ENCODE measurements at regions not wholly inside any gene's neighbourhood (a gene's known extent, or its start where the extent isn't known, plus 50 kb on each side); places are given as distances from the start of the nearest gene placed in this dataset.
"Not testable (repeated sequence)": the region's sequence is repeated elsewhere in the genome, so short reads cannot be mapped to it uniquely, and the experiment has no call there.

DNA sequence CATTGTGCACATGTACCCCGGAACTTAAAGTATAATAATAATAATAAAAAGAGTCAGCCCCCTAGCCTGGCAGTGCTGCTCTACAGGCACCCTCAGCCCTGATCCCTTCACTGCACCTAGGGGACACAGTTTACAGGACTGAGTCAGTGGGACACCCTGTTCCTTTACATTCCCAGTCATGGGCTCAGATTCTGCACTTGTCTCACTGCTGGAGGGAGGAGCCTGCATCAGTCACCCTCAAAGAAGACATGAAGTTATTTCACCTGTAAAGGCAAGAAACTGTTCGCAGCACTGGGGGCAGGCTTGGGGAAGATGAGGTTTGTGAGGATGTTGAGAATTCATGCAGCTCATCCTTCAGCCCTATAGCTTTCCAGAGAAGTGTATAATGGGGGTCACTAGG lies 50.7 kb upstream of the VPREB1 start:
- Histone ChIP-seq H3K27ac (no peak overlapping the region), H3K4me3 (no peak overlapping the region), H3K36me3 (no peaks in the 10 kb centered on the region), H3K27me3 (peaks cover 0 to 12% (median 3%) of the 10 kb centered on the region in 3 donors), H3K4me1 (no peaks in the 10 kb centered on the region), H3K9me3 (no peaks in the 10 kb centered on the region)
- DNase-seq: no peak
- intact Hi-C loops (cut with DNase I): no loop called here
- TF ChIP-seq EP300 (IDR thresholded peaks at IDR 0.05): no peak
- TF ChIP-seq POLR2A (IDR thresholded peaks at IDR 0.05): no peak
- no peak for TF ChIP-seq POLR2AphosphoS5 (IDR thresholded peaks at IDR 0.05)
- TF ChIP-seq, protein P1, sequence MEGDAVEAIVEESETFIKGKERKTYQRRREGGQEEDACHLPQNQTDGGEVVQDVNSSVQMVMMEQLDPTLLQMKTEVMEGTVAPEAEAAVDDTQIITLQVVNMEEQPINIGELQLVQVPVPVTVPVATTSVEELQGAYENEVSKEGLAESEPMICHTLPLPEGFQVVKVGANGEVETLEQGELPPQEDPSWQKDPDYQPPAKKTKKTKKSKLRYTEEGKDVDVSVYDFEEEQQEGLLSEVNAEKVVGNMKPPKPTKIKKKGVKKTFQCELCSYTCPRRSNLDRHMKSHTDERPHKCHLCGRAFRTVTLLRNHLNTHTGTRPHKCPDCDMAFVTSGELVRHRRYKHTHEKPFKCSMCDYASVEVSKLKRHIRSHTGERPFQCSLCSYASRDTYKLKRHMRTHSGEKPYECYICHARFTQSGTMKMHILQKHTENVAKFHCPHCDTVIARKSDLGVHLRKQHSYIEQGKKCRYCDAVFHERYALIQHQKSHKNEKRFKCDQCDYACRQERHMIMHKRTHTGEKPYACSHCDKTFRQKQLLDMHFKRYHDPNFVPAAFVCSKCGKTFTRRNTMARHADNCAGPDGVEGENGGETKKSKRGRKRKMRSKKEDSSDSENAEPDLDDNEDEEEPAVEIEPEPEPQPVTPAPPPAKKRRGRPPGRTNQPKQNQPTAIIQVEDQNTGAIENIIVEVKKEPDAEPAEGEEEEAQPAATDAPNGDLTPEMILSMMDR (IDR thresholded peaks at IDR 0.05): no peak
- 76 to 77% methylated on average over 2 of the region's 2 CpGs for WGBS, 2 donors

DNA sequence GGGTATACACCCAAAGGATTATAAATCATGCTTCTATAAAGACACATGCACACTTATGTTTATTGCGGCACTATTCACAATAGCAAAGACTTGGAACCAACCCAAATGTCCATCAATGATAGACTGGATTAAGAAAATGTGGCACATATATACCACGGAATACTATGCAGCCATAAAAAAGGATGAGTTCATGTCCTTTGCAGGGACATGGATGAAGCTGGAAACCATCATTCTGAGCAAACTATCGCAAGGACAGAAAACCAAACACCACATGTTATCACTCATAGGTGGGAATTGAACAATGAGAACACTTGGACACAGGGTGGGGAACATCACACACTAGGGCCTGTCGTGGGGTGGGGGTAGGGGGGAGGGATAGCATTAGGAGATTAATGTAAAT lies 51.1 kb upstream of the VPREB1 start:
- H3K4me1 ChIP-seq; DNase-seq; H3K4me3 ChIP-seq; H3K27ac ChIP-seq; H3K36me3 ChIP-seq; H3K27me3 ChIP-seq; H3K9me3 ChIP-seq; intact Hi-C loops (cut with DNase I): not testable (repeated sequence)
- 58 to 59% methylated on average over 3 of the region's 4 CpGs for WGBS, 2 donors

DNA sequence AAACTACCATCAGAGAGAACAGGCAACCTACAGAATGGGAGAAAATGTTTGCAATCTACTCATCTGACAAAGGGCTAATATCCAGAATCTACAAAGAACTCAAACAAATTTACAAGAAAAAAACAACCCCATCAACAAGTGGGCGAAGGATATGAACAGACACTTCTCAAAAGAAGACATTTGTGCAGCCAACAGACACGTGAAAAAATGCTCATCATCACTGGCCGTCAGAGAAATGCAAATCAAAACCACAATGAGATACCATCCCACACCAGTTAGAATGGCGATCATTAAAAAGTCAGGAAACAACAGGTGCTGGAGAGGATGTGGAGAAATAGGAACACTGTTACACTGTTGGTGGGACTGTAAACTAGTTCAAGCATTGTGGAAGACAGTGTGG lies 51.6 kb upstream of the VPREB1 start:
- H3K9me3 ChIP-seq; H3K27me3 ChIP-seq; DNase-seq; intact Hi-C loops (cut with DNase I); H3K4me1 ChIP-seq; H3K36me3 ChIP-seq; H3K27ac ChIP-seq; H3K4me3 ChIP-seq: not testable (repeated sequence)
- 51 to 88% methylated on average over 1 to 4 of the region's 4 CpGs for WGBS, 2 donors

DNA sequence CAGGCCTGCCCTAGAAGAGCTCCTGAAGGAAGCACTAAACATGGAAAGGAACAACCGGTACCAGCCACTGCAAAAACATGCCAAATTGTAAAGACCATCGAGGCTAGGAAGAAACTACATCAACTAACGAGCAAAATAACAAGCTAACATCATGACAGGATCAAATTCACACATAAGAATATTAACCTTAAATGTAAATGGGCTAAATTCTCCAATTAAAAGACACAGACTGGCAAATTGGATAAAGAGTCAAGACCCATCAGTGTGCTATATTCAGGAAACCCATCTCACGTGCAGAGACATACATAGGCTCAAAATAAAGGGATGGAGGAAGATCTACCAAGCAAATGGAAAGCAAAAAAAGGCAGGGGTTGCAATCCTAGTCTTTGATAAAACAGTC lies 54.8 kb upstream of the VPREB1 start:
- H3K36me3 ChIP-seq; H3K27me3 ChIP-seq; intact Hi-C loops (cut with DNase I); H3K4me3 ChIP-seq; H3K9me3 ChIP-seq; DNase-seq; H3K27ac ChIP-seq; H3K4me1 ChIP-seq: not testable (repeated sequence)
- WGBS, 2 donors: 52 to 57% methylated on average over 3 to 4 of the region's 4 CpGs

DNA sequence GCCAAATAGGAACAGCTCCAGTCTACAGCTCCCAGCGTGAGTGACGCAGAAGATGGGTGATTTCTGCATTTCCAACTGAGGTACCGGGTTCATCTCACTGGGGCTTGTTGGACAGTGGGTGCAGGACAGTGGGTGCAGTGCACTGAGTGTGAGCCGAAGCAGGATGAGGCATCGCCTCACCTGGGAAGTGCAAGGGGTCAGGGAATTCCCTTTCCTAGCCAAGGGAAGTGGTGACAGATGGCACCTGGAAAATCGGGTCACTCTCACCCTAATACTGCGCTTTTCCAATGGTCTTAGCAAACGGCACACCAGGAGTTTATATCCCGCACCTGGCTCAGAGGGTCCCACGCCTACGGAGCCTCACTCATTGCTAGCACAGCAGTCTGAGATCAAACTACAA lies 56.7 kb upstream of the VPREB1 start:
- H3K27ac ChIP-seq; H3K27me3 ChIP-seq; H3K4me1 ChIP-seq; H3K9me3 ChIP-seq; H3K36me3 ChIP-seq; intact Hi-C loops (cut with DNase I); DNase-seq; H3K4me3 ChIP-seq: not testable (repeated sequence)
- 88 to 89% methylated on average over 11 of the region's 11 CpGs for whole genome bisulfite sequencing, 2 donors

DNA sequence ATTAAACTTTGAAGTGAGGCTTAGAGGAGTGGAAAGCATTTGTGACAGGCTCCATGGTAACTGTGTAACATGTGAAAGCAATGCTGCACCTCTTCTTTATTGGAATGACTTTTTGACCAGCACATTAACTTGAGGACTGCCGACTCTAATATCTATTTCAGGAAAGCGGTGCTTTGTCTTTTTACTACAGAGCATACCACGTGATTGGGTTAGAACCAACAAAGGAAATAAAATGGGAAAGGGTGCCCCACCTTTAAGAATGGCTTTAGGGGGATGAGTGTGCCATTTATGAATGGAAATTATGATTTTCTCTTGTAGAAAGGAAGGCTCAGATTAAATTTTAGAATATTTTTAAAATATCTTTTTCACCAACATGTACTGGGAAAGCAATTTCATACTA lies 57.3 kb upstream of the VPREB1 start:
- Histone ChIP-seq H3K4me3 (no peak overlapping the region), H3K27ac (no peak overlapping the region), H3K27me3 (peaks cover 0 to 10% (median 3%) of the 10 kb centered on the region in 3 donors), H3K9me3 (no peaks in the 10 kb centered on the region), H3K36me3 (no peaks in the 10 kb centered on the region), H3K4me1 (no peaks in the 10 kb centered on the region)
- intact Hi-C loops (cut with DNase I): no loop called here
- TF ChIP-seq EP300 (IDR thresholded peaks at IDR 0.05) (no peak), POLR2AphosphoS5 (IDR thresholded peaks at IDR 0.05) (no peak), POLR2A (IDR thresholded peaks at IDR 0.05) (no peak)
- TF ChIP-seq, protein P1 (IDR thresholded peaks at IDR 0.05): no peak
- 41 to 56% methylated on average over 3 of the region's 3 CpGs for WGBS, 2 donors
- DNase-seq: no peak

DNA sequence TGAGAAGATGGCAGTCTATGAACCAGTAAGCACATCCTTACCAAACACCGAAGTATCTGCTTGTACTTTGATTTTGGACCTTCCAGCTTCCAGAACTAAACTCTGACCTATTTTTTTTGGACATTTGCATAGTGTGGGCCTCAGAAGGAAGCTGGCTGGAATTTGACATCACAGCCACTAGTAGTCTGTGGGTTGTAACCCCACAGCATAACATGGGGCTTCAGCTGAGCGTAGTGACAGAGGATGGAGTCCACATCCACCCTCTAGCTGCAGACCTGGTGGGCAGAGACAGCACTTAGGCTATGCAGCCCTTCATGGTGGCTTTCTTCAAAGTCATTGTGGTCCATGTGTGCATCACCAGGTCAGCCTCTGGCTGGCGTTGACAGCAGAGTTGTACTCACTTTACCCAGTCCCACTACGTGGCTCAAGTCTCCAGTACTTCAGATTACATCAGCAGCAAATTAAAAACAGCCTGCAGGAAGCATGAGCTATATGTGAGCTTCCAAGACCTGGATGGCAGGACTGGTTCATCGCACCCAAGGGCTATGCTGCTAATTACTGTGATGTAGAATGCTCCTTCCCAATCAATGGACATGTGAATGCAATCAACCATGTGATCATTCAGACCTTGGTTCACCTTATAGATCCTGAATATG lies 58.6 kb upstream of the VPREB1 start:
- H3K27me3 ChIP-seq: peaks cover 0 to 15% (median 3%) of the 10 kb centered on the region in 3 donors
- TF ChIP-seq POLR2AphosphoS5 (IDR thresholded peaks at IDR 0.05) (no peak), EP300 (IDR thresholded peaks at IDR 0.05) (no peak)
- TF ChIP-seq, protein P1 (IDR thresholded peaks at IDR 0.05): no peak
- intact Hi-C loops (cut with DNase I): no loop called here
- 69 to 74% methylated on average over 5 of the region's 5 CpGs for WGBS, 2 donors
- H3K36me3 ChIP-seq: no peaks in the 10 kb centered on the region
- H3K4me1 ChIP-seq: no peaks in the 10 kb centered on the region
- no peak for DNase-seq
- no peak overlapping the region for H3K4me3 ChIP-seq
- H3K27ac ChIP-seq: no peak overlapping the region
- H3K9me3 ChIP-seq: no peaks in the 10 kb centered on the region

Measured in sigmoid colon (tissue), 6 donors.